ENCODE measurements at regions not wholly inside any gene's neighbourhood (a gene's known extent, or its start where the extent isn't known, plus 50 kb on each side); places are given as distances from the start of the nearest gene placed in this dataset.

DNA sequence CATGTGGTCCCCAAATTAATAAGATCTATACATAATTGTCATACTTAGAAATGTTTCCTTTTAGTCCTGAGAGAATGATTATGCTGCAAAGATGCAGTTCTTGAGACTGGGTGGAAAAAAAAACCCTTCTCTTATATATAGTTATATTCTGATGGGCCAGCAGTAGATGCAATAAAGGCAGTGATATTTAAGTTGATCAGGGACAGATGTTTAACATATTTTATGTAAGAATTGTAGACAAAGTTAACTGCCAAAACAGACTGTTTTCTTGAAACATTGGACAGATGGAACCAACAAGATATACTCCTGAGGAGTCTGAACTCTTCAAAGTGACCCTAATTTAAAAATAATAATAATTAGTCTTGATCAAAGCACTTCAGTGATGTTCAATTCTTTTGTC is 172.0 kb upstream of the LRIG1 start:
- TF ChIP-seq, protein P1, sequence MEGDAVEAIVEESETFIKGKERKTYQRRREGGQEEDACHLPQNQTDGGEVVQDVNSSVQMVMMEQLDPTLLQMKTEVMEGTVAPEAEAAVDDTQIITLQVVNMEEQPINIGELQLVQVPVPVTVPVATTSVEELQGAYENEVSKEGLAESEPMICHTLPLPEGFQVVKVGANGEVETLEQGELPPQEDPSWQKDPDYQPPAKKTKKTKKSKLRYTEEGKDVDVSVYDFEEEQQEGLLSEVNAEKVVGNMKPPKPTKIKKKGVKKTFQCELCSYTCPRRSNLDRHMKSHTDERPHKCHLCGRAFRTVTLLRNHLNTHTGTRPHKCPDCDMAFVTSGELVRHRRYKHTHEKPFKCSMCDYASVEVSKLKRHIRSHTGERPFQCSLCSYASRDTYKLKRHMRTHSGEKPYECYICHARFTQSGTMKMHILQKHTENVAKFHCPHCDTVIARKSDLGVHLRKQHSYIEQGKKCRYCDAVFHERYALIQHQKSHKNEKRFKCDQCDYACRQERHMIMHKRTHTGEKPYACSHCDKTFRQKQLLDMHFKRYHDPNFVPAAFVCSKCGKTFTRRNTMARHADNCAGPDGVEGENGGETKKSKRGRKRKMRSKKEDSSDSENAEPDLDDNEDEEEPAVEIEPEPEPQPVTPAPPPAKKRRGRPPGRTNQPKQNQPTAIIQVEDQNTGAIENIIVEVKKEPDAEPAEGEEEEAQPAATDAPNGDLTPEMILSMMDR (IDR thresholded peaks at IDR 0.05) = no peak
- no peak for TF ChIP-seq POLR2A (IDR thresholded peaks at IDR 0.05)
